Tibial nerve (tissue), 3 donors: ENCODE measurements at regions not wholly inside any gene's neighbourhood (a gene's known extent, or its start where the extent isn't known, plus 50 kb on each side); places are given as distances from the start of the nearest gene placed in this dataset.

Experiments
- CTCF ChIP-seq, 5 experiments: fragments of 200-600 bp in 3 of 5; fragments of 450-650 bp in 2 of 5; sonication (generic) in 3 of 5; IDR thresholded peaks; one replicate each; pipeline ENCODE4 v1.5.1; 2016 to 2019; ENCODE audit warnings: antibody characterized with exemption in 5 of 5, mild to moderate bottlenecking in 3 of 5, moderate library complexity in 2 of 5
- POLR2A ChIP-seq, 2 donors: fragments of 450-650 bp; IDR thresholded peaks; one replicate each; pipeline ENCODE4 v1.6.1; 2017; ENCODE audit warnings: antibody characterized with exemption in 2 of 2, mild to moderate bottlenecking in 2 of 2, moderate library complexity in 2 of 2

DNA sequence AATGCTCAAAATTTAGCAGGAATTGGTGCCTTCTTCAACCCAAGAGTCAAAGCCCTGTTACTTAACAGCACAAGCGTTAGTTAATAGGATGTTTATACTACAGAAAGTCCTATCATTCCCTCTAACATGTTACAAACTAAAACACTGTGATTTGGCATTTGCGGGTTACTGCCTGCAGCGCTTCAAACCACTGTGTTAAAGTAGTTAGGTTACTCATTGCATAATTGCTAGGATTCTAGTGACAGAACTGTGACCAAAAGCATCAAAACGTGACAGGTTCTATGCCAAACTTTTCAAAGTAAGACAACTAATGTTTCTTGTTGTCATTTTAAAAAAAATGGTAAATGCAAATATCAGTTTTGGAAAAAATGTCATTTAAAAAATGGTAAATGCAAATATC, 442.8 kb upstream of the ZFP42 start:
- TF ChIP-seq POLR2A (IDR thresholded peaks at IDR 0.05): no peak
- TF ChIP-seq CTCF (IDR thresholded peaks at IDR 0.05): no peak
